NB4 (cell line): ENCODE measurements at regions not wholly inside any gene's neighbourhood (a gene's known extent, or its start where the extent isn't known, plus 50 kb on each side); places are given as distances from the start of the nearest gene placed in this dataset.

Source experiments
- MAX ChIP-seq: IDR thresholded peaks from 2 replicates; pipeline ENCODE4 v1.6.1; 2011; ENCODE audit warnings: low read depth, low read length
- TF ChIP-seq, protein P1 (sequence below): IDR thresholded peaks from one replicate; pipeline ENCODE4 v1.5.1; 2012; ENCODE audit warnings: low read depth, low read length

DNA sequence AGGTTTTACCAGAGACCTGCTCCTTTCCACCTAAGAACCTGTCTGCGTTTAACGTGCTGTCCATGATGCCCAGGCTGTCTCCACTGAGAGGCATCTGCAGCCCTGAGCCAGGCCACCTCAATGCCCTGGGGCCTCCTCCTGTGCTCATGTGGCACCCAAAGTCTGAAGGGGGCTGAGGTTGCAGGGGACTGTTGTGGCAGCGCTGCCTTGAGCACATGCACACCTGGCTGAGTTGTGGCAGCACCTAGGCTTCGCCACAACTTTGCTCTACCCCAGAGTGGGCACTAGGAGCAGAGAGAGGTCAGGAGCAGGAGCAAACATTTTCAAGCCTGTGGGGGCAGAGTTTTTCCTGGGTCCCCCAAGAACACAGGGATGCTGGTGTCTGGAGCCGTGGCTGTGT is 1527.1 kb downstream of the PLA2G4A start:
- TF ChIP-seq, protein P1, sequence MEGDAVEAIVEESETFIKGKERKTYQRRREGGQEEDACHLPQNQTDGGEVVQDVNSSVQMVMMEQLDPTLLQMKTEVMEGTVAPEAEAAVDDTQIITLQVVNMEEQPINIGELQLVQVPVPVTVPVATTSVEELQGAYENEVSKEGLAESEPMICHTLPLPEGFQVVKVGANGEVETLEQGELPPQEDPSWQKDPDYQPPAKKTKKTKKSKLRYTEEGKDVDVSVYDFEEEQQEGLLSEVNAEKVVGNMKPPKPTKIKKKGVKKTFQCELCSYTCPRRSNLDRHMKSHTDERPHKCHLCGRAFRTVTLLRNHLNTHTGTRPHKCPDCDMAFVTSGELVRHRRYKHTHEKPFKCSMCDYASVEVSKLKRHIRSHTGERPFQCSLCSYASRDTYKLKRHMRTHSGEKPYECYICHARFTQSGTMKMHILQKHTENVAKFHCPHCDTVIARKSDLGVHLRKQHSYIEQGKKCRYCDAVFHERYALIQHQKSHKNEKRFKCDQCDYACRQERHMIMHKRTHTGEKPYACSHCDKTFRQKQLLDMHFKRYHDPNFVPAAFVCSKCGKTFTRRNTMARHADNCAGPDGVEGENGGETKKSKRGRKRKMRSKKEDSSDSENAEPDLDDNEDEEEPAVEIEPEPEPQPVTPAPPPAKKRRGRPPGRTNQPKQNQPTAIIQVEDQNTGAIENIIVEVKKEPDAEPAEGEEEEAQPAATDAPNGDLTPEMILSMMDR: no peak
- TF ChIP-seq MAX: no peak
